RWPE2 (cell line): ENCODE measurements at regions not wholly inside any gene's neighbourhood (a gene's known extent, or its start where the extent isn't known, plus 50 kb on each side); places are given as distances from the start of the nearest gene placed in this dataset.

ENCODE experiments used
- ATAC-seq: fragments of 200-7000 bp; cut with Tn5 transposase; 3 replicates; pipeline ENCODE4 v1.9.1; 2021; ENCODE audit warnings: low read depth
- DNase-seq: peaks from one replicate; pipeline ENCODE4 v3.0.0-alpha.2; 2020; ENCODE audit warnings: low spot score
- H3K27ac ChIP-seq: fragments of 450-650 bp; 2 replicates; pipeline ENCODE4 v1.5.1; 2017; ENCODE audit warnings: mild to moderate bottlenecking; ENCODE audit not compliant: poor library complexity, severe bottlenecking
- H3K27me3 ChIP-seq: fragments of 250-450 bp; sonication (Bioruptor Pico); 2 replicates; pipeline ENCODE4 v1.5.1; 2021; ENCODE audit warnings: mild to moderate bottlenecking, moderate library complexity; ENCODE audit not compliant: insufficient read depth, poor library complexity, severe bottlenecking
- H3K36me3 ChIP-seq: fragments of 250-450 bp; sonication (Bioruptor Pico); 2 replicates; pipeline ENCODE4 v1.5.1; 2020; ENCODE audit warnings: low read depth, mild to moderate bottlenecking, moderate library complexity
- H3K4me1 ChIP-seq: fragments of 250-450 bp; sonication (Bioruptor Pico); 2 replicates; pipeline ENCODE4 v1.5.1; 2021; ENCODE audit warnings: mild to moderate bottlenecking, moderate library complexity; ENCODE audit not compliant: insufficient read depth, poor library complexity, severe bottlenecking
- H3K4me3 ChIP-seq: fragments of 250-450 bp; sonication (Bioruptor Pico); 2 replicates; pipeline ENCODE4 v1.5.1; 2021; ENCODE audit warnings: mild to moderate bottlenecking, moderate library complexity; ENCODE audit not compliant: severe bottlenecking
- H3K9me3 ChIP-seq: fragments of 250-450 bp; sonication (Bioruptor Pico); 2 replicates; pipeline ENCODE4 v1.5.1; 2021; ENCODE audit warnings: mild to moderate bottlenecking, moderate library complexity; ENCODE audit not compliant: severe bottlenecking
- CTCF ChIP-seq: fragments of 450-650 bp; IDR thresholded peaks from one replicate; pipeline ENCODE4 v1.5.1; 2017; ENCODE audit warnings: mild to moderate bottlenecking, moderate library complexity; ENCODE audit not compliant: poor library complexity, severe bottlenecking

- H3K27ac ChIP-seq = no peak overlapping the region
These were observed 410.1 kb downstream of the ARL4A start for GRCh38 chr7:13097499-13097898.

GRCh38 chr7:13098161-13098560, 410.7 kb downstream of the ARL4A start:
- no peak for TF ChIP-seq CTCF
- H3K36me3 ChIP-seq = no peaks in the 10 kb centered on the region
- no peak overlapping the region for H3K27ac ChIP-seq
- H3K4me1 ChIP-seq = peaks cover 9% of the 10 kb centered on the region
- no peak for DNase-seq
- H3K4me3 ChIP-seq = no peak overlapping the region
- no peaks in the 10 kb centered on the region for H3K27me3 ChIP-seq
- H3K9me3 ChIP-seq = no peaks in the 10 kb centered on the region
- ATAC-seq = no peak

More at GRCh38 chr7:13097499-13097898, 410.1 kb downstream of the ARL4A start:
- TF ChIP-seq CTCF = no peak
- ATAC-seq (no peak), DNase-seq (no peak)
- no peaks in the 10 kb centered on the region for H3K27me3 ChIP-seq
- H3K4me3 ChIP-seq = no peak overlapping the region
- no peaks in the 10 kb centered on the region for H3K9me3 ChIP-seq
- H3K4me1 ChIP-seq = peaks cover 9% of the 10 kb centered on the region
- H3K36me3 ChIP-seq = no peaks in the 10 kb centered on the region

- Histone ChIP-seq H3K4me1 (peaks cover 9% of the 10 kb centered on the region), H3K36me3 (no peaks in the 10 kb centered on the region), H3K27me3 (no peaks in the 10 kb centered on the region), H3K4me3 (no peak overlapping the region), H3K27ac (no peak overlapping the region), H3K9me3 (no peaks in the 10 kb centered on the region)
- ATAC-seq (peak; percentile 96), DNase-seq (no peak)
- TF ChIP-seq CTCF = no peak
These were observed 411.8 kb downstream of the ARL4A start for GRCh38 chr7:13099154-13099795.

GRCh38 chr7:13104128-13104527, 416.7 kb downstream of the ARL4A start:
- no peaks in the 10 kb centered on the region for H3K27me3 ChIP-seq
- H3K4me3 ChIP-seq = no peak overlapping the region
- TF ChIP-seq CTCF = no peak
- no peaks in the 10 kb centered on the region for H3K36me3 ChIP-seq
- H3K4me1 ChIP-seq = peaks cover 3% of the 10 kb centered on the region
- H3K9me3 ChIP-seq = no peaks in the 10 kb centered on the region
- ATAC-seq (no peak), DNase-seq (no peak)
- no peak overlapping the region for H3K27ac ChIP-seq

- H3K9me3 ChIP-seq = no peaks in the 10 kb centered on the region
- ATAC-seq = no peak
These were observed 417.8 kb downstream of the ARL4A start for GRCh38 chr7:13105209-13105608.

More at GRCh38 chr7:13105209-13105608, 417.8 kb downstream of the ARL4A start:
- no peak overlapping the region for H3K4me3 ChIP-seq
- no peak for TF ChIP-seq CTCF
- H3K27ac ChIP-seq = no peak overlapping the region
- no peaks in the 10 kb centered on the region for H3K27me3 ChIP-seq
- H3K36me3 ChIP-seq = no peaks in the 10 kb centered on the region
- DNase-seq = no peak
- H3K4me1 ChIP-seq = no peaks in the 10 kb centered on the region
